ENCODE measurements at regions not wholly inside any gene's neighbourhood (a gene's known extent, or its start where the extent isn't known, plus 50 kb on each side); places are given as distances from the start of the nearest gene placed in this dataset.

DNA sequence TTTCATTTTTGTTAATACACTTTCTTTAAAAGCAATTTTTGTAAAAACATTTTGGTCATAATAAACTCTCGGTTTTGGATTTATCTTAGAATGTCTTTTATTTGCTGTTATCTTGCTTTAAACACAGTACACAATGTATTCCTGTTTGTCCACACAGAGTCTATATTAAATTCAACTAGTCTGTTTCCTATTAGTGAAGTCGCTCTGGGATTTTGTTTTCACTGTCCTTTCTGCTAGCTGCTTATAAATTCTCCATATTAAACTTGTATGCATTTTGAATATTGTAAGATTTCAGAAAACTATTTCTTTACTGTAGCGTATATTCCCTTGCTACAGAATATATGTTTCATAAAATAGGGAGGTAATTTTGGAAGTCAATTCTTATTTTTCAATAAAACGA is 630.2 kb downstream of the HDGFL1 start:
- H3K4me3 ChIP-seq (ENCODE audit: low read depth, low read length): no peak overlapping the region
- CTCF ChIA-PET: no interaction called here
- POLR2A ChIA-PET: no interaction called here
- TF ChIP-seq, protein P1, sequence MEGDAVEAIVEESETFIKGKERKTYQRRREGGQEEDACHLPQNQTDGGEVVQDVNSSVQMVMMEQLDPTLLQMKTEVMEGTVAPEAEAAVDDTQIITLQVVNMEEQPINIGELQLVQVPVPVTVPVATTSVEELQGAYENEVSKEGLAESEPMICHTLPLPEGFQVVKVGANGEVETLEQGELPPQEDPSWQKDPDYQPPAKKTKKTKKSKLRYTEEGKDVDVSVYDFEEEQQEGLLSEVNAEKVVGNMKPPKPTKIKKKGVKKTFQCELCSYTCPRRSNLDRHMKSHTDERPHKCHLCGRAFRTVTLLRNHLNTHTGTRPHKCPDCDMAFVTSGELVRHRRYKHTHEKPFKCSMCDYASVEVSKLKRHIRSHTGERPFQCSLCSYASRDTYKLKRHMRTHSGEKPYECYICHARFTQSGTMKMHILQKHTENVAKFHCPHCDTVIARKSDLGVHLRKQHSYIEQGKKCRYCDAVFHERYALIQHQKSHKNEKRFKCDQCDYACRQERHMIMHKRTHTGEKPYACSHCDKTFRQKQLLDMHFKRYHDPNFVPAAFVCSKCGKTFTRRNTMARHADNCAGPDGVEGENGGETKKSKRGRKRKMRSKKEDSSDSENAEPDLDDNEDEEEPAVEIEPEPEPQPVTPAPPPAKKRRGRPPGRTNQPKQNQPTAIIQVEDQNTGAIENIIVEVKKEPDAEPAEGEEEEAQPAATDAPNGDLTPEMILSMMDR (IDR thresholded peaks at IDR 0.05; ENCODE audit: insufficient read depth, low read length, missing control alignments): no peak
- no peak for DNase-seq (ENCODE audit: low read depth, low spot score)

DNA sequence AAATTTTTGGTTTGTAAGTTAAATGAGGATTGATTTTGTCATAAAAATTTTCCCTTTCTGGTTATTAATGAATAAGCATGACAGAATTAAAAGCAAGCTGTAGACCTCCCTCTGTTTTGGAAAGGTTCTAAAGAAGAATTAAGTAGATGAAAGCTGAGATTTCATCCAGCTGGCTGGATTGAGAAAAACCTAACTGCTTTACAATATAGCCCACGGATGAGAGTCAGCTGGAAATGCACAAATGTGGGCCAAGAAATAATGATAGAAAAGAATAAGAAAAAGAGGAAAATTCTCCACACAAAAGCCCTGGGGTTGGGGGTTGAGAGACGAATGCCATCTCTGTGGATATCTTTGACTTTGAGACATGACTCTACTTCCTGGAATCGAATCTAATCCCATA is 631.6 kb downstream of the HDGFL1 start:
- CTCF ChIA-PET: interaction anchor here (1.4 kb wide), 1 partner anchor 13 kb away, joined by 3 read pairs; no protein-coding TSS in a partner anchor

DNA sequence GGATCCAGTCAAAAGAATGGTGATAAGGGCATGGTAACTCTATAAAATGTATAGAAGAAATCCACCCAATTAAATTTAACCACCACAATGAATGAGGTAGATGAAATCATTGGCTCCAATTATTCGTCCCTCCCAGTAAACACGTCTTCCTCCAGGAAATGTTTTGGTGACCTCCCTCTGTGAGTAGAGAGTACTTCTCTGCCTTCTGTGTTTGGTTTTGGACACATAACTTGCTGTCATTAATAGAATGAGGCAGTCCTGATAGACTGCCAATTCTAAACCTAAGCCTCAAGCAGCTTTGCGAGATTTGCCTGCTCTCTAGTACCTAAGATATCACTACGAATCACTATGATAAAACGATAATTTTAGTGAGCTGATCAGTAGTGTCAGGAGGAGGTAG is 632.8 kb downstream of the HDGFL1 start:
- POLR2A ChIA-PET: no interaction called here

More for the DNA sequence above, 631.6 kb downstream of the HDGFL1 start:
- TF ChIP-seq, protein P1 (IDR thresholded peaks at IDR 0.05; ENCODE audit: insufficient read depth, low read length, missing control alignments): no peak
- H3K4me3 ChIP-seq (ENCODE audit: low read depth, low read length): no peak overlapping the region
- DNase-seq (ENCODE audit: low read depth, low spot score): no peak
- POLR2A ChIA-PET: no interaction called here

DNA sequence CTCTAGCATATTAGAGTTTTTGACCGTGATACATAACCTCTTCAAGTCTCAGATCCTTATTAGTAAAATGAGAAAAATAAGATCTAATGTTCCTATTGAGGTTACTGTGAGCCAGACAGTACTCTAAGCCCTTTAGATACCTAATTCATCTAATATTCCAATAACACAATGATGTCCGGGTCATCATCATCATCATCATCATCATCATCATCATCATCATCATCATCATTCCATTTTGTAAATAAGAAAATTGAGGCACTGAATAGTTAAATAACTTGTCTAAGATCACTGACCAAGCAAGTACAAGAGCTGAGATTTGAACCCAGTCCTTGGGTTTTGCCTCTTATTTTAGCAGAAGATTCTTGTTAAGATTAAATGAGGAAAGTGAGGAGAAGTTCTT is 643.0 kb downstream of the HDGFL1 start:
- POLR2A ChIA-PET: no interaction called here
- CTCF ChIA-PET: no interaction called here
- H3K4me3 ChIP-seq (ENCODE audit: low read depth, low read length): no peak overlapping the region
- TF ChIP-seq, protein P1 (IDR thresholded peaks at IDR 0.05; ENCODE audit: insufficient read depth, low read length, missing control alignments): no peak
- no peak for DNase-seq (ENCODE audit: low read depth, low spot score)

More for the DNA sequence above, 632.8 kb downstream of the HDGFL1 start:
- no peak overlapping the region for H3K4me3 ChIP-seq (ENCODE audit: low read depth, low read length)
- DNase-seq (ENCODE audit: low read depth, low spot score): no peak
- CTCF ChIA-PET: interaction anchor here (1.4 kb wide), 1 partner anchor 12 kb away, joined by 3 read pairs; no protein-coding TSS in a partner anchor
- TF ChIP-seq, protein P1 (IDR thresholded peaks at IDR 0.05; ENCODE audit: insufficient read depth, low read length, missing control alignments): no peak

DNA sequence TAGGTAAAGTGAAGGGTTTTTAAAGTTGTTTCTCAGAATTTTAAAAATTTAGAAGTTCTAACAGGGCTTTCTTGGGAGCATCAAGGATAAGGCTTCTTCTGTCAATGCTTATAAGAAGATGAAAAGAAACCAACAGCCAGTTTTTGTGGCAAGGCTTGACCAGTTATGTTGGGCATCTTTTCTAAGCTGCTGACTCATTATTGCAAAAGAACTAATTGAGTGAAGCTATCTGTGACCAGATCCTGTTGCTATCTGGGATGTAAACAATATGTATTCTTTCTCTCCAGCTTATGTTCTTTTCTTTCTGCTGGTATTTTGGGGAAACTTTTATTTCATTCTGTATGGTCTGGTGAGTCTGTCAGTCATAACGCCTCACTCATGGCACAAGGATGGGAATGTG is 643.8 kb downstream of the HDGFL1 start:
- TF ChIP-seq, protein P1 (IDR thresholded peaks at IDR 0.05; ENCODE audit: insufficient read depth, low read length, missing control alignments): no peak
- DNase-seq (ENCODE audit: low read depth, low spot score): peak; percentile 21
- ChIA-PET CTCF (no interaction called here), POLR2A (no interaction called here)
- H3K4me3 ChIP-seq (ENCODE audit: low read depth, low read length): no peak overlapping the region

DNA sequence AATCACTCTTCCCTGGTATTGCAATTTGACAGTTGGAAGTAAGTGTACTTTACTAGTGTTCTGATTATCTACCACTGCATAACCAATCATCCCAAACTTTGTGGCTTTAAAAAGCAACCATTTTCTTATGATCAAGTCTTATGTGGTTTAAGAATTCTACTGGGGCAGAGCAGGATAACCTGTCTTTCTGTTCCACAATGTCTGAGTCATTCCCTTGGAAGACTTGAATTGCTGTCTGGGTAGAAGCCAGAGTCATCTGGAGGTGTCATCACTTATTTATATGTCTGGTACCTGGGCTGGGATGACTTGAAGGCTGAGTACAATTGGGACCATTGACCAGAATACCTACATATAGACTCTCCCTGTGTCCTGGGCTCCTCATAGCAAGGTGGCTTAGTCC is 644.3 kb downstream of the HDGFL1 start:
- TF ChIP-seq, protein P1 (IDR thresholded peaks at IDR 0.05; ENCODE audit: insufficient read depth, low read length, missing control alignments): no peak
- CTCF ChIA-PET: no interaction called here
- H3K4me3 ChIP-seq (ENCODE audit: low read depth, low read length): no peak overlapping the region
- POLR2A ChIA-PET: no interaction called here
- no peak for DNase-seq (ENCODE audit: low read depth, low spot score)
